T-helper 9 cell (primary cell): ENCODE measurements at regions not wholly inside any gene's neighbourhood (a gene's known extent, or its start where the extent isn't known, plus 50 kb on each side); places are given as distances from the start of the nearest gene placed in this dataset.

Experiments
- DNase-seq: peaks from one replicate; pipeline ENCODE4 v3.0.0-alpha.2; 2020

GRCh38 chr11:26199331-26200095 is 132.4 kb upstream of the ANO3 start:
- no peak for DNase-seq

DNA sequence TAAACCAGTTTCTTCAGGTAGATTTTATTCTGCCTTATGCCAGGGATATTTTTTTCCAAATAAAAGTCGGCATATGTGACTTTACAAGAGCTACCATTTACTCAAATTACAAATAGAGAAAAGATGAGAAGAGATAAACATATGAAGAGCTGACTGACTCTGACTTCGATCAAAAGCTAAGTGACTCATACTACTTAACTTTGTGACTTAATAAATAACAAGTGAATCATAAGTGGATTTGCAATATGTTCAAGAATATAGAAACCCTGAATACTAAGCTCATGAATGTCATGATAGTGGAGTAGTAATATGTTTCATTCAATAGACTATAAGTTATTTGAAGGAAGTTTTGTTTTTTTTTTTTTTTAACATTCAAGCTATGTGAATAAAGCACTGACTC is 130.5 kb upstream of the ANO3 start:
- no peak for DNase-seq

GRCh38 chr11:26202754-26203153 is 129.2 kb upstream of the ANO3 start:
- no peak for DNase-seq

- no peak for DNase-seq
These were observed 127.8 kb upstream of the ANO3 start for GRCh38 chr11:26204101-26204500.

DNA sequence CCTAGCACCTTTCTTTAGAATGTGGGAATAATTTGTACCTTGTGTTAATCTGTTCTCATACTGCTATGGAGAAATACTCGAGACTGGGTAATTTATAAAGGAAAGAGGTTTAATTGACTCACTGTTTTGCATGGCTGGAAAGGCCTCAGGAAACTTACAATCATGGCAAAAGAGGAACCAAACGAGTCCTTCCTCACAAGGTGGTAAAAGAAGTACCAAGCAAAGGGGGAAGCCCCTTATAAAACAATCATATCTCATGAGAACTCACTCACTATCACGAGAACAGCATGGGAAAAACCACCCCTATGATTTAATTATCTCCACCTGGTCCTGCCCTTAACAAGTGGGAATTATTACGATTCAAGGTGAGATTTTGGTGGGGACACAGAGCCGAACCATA is 127.1 kb upstream of the ANO3 start:
- no peak for DNase-seq

- no peak for DNase-seq
These were observed 112.5 kb upstream of the ANO3 start for GRCh38 chr11:26219183-26220117.

GRCh38 chr11:26225646-26226045 is 106.3 kb upstream of the ANO3 start:
- no peak for DNase-seq

DNA sequence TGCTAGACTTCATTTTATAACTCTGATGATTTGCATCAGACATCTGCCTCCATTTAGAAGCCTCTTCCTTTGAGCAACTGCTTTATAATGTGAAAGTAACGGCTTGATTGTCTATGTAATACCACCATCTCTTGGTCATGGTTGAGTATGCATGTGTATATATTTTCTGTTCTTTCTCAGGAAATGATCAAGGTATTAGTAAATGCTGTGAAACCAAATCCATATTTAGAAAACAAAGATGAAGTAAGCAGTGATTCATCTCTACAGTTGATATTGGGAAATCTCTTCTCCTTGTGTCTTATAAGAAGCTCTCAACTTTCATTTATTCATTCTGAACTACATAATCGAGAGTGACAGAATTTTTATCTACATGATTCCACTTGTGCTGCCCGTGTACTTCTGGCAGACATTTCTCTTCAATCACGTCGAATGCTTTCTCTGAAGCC is 104.6 kb upstream of the ANO3 start:
- no peak for DNase-seq

DNA sequence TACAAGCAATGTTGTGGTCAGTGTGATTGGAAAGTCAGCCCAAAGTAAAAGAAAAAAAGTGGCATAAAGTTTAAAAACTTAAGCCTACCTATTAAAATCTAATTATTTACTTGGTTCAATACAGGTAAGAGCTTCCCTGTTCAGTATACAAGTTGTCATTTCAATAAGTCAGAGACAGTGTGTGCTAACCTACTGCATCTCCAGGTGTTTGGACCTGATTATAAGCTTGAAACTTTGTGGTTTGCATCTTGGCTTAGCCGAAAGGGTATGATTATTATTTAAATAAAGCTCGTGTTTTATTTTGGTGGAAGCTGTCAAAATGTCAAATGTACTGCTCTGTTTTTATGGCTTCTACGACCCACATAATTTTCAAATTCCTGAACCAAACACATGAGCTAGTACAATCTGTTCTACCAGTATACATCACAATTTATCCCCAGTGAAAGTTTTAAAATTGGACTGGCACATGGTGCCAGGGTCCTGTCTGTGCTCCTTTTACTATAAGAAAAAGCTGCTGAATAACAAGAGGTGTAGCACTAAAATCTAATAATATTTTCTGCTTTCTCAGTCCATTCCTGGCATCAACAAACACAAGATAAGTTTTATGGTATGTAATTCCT is 103.9 kb upstream of the ANO3 start:
- DNase-seq, result no peak

DNA sequence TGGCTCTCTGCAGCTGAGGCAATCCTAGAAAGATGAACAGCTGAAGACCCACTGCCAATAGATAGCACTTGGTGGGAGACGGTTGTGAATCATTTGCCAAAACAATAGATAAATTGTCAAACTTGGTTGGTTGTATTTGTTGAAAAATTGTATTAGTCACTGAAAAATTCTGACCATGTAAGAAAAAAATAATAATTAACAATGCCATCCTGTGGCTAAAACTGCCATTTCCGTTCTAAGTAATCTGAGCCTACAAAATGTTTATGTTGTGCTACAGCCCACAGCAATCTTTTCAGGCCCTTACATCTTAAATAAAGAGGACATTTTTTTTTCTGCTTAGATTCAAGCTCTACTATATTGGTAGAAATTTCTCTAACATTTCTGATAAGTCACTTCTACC is 103.2 kb upstream of the ANO3 start:
- DNase-seq, result no peak

GRCh38 chr11:26229257-26229656 is 102.7 kb upstream of the ANO3 start:
- DNase-seq, result no peak

DNA sequence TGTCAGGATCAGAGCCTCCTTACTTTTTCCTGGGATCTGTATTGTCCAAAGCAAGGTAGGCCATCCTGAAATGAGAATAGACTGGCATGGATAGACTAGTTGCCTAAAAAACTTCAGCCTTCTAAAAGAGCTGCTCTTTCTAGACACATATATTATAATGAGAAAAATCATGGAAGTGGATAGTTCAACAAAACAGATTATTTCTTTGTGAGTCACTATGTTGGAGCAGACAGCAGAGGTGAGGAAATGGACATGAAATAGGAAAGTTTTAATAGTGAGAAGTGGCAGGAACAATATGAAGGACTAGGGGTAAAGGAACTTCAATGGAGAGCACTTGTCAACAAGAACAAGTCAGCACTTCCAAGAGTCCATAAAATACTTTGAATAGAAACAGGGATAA is 101.9 kb upstream of the ANO3 start:
- DNase-seq, result no peak

DNA sequence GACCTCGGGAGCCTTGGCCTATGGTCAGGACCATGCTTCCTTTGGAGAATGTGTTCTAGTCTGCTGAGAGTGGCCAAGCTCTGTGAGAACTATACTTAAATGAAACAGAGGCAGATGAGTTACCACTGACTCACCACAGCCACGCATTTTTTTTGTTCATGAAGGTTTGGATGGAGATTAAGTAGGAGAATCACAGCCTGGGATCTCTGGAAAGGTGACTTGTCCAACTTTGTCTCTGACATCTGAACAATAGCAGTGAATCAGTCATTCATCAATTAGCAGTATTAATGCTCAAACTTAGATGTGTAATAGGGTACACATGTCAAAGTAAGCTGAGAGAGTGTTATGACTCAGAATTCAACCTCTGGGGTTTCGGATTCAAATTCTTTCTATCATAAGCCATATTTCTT is 100.7 kb upstream of the ANO3 start:
- DNase-seq, result no peak

- DNase-seq, result no peak
These were observed 97.5 kb upstream of the ANO3 start for GRCh38 chr11:26234451-26234850.

DNA sequence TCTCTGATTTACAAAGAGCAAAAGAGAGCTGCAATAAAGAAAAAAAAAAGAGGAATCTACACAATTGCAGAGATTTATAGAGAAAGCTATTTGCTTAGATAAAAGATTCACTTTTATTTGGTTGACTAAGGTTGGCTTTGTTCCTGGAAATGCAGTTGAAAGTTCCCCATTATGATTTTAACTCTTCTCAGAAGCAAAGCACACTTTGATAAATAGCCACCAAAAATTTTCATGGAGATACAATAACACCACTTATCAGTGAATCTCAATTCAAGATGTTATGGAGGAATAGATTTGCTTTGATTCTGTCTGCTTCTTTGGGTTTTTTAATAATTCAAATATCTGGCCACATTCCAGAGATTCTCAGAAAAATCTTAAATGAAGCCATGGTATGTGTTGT is 88.5 kb upstream of the ANO3 start:
- DNase-seq, result no peak

GRCh38 chr11:26244207-26244606 is 87.7 kb upstream of the ANO3 start:
- no peak for DNase-seq

DNA sequence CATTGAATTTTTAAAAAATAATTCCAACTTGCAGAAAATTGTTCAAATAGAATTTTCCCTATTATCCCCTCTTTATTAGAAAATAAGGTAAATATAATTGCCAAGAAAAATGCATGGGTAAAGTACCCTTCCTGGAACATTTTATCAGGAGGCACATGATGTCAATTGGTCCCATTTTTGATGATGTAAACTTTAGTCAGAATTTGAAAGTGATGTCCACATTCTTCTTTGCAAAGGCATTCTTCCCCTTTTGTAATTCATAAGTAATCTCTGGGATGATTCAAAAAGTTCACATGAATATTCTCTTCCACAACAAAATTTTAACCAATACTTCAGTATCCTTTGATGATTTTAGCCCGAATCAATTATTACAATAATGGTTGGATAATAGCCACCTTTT is 86.9 kb upstream of the ANO3 start:
- DNase-seq, result no peak

GRCh38 chr11:26247340-26247739 is 84.6 kb upstream of the ANO3 start:
- no peak for DNase-seq

DNA sequence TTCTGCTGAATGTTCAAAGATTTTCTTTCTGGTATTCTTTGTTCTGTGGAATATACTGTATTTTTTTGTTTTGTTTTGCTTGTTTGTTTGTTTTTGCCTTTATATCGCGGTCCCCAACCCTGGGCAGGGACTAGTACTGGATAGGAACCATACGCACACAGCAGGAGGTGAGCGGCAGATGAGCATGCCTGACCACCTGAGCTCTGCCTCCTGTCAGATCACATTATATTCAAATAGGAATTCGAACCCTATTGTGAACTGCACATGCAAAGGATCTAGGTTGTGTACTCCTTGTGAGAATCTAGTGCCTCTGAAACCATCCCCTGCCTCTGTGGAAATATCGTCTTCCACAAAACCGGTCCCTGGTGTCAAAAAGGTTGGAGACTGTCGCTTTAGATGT is 83.3 kb upstream of the ANO3 start:
- DNase-seq, result no peak

DNA sequence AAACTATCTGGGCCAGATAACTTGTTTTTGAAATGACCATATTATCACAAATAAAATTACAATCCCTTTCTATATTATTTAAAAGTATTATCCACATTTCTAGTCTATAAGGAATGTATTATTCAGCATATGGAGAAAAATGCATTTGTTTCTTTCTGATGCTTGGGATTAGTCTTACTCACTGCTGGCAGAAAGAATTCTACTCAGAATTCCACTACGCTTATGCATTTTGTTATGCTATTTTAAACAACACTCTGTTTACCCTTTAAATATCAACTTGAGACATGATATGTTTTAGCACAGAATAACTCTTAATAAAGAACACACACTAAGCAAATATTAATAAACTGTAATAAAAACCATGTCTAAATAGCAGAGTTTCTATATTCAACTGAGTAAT is 77.6 kb upstream of the ANO3 start:
- DNase-seq, result no peak

GRCh38 chr11:26263769-26264168 is 68.2 kb upstream of the ANO3 start:
- no peak for DNase-seq

DNA sequence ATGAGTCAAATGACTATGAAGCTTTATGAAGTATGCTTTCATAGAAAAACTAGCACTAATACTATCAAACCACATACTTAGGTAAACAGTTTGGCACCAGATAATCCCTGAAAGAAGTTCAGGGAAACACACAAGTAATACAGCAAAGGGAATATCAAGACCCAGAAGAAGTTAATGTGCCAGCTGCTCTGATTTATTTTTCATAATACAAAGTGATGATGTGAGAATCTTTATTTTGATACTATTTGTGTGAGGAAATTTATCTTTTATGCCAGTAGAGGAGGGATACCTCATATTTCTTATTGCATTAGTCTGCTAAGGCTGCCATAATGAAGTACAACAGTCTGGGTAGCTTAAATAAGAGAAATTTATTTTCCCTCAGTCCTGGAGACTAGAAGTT is 67.7 kb upstream of the ANO3 start:
- no peak for DNase-seq

DNA sequence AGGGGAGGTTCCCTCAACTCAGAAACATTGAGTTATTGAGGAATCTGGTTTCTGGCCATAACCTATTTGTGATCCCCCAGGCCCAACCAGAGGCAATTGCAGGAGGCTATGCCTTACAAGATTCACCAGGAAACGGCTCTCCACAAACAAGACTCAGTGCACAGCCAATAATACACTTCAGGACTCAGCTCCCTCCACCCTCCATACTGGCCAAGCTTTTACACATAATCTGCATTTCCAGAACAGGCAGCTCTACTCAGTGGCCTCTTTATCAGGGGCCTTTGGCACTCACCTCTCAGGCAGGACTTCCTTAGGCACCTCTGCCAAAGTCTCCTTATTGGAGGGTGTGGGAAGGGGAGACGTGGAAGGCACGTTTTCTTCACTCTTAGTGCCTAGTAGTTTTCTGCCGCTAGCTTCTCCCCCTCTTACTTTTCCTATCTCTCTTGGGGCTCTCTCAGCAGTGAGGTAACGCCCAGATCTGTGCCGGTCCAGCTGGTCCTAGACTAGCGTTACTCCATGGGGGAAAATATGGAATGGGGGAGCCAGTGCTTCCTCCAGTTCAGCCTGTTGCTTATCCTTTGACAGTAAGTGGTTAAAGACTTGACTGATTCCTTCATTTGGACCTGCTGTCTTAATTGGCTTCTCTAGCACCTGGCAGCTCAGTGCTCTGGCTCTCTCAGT is 62.8 kb upstream of the ANO3 start:
- no peak for DNase-seq
